ENCODE measurements at regions not wholly inside any gene's neighbourhood (a gene's known extent, or its start where the extent isn't known, plus 50 kb on each side); places are given as distances from the start of the nearest gene placed in this dataset.

DNA sequence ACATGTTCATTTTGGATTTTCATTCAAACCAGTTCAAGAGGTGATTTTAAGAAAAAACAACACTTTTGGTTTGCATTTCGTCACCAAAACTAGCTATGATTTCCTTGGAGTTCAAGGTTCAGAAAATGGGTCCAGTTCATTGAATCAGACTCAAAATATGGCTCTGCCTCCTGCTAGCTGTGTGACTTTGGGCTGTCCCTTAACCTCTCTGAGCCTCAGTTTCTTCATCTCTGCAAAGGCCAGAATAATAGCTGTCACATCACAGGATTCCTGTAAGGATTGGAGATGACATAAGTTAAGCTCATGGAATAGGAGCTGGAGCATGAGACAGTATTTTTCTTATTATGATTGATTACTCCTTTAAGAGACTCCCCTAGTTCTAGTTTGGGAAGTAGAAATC, 147.8 kb upstream of the SMIM23 start:
- TF ChIP-seq, protein P1, sequence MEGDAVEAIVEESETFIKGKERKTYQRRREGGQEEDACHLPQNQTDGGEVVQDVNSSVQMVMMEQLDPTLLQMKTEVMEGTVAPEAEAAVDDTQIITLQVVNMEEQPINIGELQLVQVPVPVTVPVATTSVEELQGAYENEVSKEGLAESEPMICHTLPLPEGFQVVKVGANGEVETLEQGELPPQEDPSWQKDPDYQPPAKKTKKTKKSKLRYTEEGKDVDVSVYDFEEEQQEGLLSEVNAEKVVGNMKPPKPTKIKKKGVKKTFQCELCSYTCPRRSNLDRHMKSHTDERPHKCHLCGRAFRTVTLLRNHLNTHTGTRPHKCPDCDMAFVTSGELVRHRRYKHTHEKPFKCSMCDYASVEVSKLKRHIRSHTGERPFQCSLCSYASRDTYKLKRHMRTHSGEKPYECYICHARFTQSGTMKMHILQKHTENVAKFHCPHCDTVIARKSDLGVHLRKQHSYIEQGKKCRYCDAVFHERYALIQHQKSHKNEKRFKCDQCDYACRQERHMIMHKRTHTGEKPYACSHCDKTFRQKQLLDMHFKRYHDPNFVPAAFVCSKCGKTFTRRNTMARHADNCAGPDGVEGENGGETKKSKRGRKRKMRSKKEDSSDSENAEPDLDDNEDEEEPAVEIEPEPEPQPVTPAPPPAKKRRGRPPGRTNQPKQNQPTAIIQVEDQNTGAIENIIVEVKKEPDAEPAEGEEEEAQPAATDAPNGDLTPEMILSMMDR (IDR thresholded peaks at IDR 0.05; ENCODE audit: poor library complexity, severe bottlenecking), result no peak
- TF ChIP-seq, protein P2, sequence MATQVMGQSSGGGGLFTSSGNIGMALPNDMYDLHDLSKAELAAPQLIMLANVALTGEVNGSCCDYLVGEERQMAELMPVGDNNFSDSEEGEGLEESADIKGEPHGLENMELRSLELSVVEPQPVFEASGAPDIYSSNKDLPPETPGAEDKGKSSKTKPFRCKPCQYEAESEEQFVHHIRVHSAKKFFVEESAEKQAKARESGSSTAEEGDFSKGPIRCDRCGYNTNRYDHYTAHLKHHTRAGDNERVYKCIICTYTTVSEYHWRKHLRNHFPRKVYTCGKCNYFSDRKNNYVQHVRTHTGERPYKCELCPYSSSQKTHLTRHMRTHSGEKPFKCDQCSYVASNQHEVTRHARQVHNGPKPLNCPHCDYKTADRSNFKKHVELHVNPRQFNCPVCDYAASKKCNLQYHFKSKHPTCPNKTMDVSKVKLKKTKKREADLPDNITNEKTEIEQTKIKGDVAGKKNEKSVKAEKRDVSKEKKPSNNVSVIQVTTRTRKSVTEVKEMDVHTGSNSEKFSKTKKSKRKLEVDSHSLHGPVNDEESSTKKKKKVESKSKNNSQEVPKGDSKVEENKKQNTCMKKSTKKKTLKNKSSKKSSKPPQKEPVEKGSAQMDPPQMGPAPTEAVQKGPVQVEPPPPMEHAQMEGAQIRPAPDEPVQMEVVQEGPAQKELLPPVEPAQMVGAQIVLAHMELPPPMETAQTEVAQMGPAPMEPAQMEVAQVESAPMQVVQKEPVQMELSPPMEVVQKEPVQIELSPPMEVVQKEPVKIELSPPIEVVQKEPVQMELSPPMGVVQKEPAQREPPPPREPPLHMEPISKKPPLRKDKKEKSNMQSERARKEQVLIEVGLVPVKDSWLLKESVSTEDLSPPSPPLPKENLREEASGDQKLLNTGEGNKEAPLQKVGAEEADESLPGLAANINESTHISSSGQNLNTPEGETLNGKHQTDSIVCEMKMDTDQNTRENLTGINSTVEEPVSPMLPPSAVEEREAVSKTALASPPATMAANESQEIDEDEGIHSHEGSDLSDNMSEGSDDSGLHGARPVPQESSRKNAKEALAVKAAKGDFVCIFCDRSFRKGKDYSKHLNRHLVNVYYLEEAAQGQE (IDR thresholded peaks at IDR 0.05; ENCODE audit: borderline replicate concordance), result no peak
- TF ChIP-seq EZH2 (IDR thresholded peaks at IDR 0.05; ENCODE audit: borderline replicate concordance, insufficient read depth, low read length, poor library complexity, severe bottlenecking) (no peak), RAD21 (conservative IDR thresholded peaks at IDR 0.05) (no peak)

Data from neural cell (in vitro differentiated cells).